Epithelial cell of esophagus (primary cell): ENCODE measurements at regions not wholly inside any gene's neighbourhood (a gene's known extent, or its start where the extent isn't known, plus 50 kb on each side); places are given as distances from the start of the nearest gene placed in this dataset.

Source experiments
- DNase-seq: peaks from one replicate; pipeline ENCODE4 v3.0.0; 2010; ENCODE audit warnings: low read depth
- H3K4me3 ChIP-seq: 2 replicates; pipeline ENCODE4 v1.5.1; 2011; ENCODE audit warnings: mild to moderate bottlenecking, low read length, control low read depth
- CTCF ChIP-seq: IDR thresholded peaks from 2 replicates; pipeline ENCODE4 v1.5.1; 2011; ENCODE audit warnings: low read depth, mild to moderate bottlenecking, low read length, control low read depth, inconsistent platforms; ENCODE audit not compliant: insufficient read depth; ENCODE audit errors: missing control alignments

DNA sequence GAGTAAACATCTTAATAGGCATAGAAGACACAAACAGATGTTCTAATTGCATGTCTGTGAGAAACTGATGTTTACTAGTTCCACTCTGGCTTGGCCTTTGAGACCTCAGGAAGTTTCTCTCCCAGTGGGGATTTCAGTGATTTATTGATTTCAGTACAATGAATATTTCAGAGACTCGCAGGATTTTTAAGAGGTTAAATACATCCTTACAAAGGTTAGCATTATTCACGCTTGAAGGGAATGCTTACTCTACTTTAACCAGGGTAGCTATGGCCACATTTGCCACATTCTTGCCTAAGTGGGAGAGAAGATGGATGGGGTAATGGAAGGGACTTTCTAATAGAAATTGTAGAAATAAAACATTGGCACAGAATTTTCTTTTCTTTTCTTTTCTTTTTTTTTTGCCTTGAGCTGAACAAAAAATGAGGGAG lies 480.1 kb downstream of the SPRY1 start:
- no peak for TF ChIP-seq CTCF
- DNase-seq = no peak
- H3K4me3 ChIP-seq = no peak overlapping the region

GRCh38 chr4:123877551-123877950 lies 481.0 kb downstream of the SPRY1 start:
- DNase-seq = no peak
- no peak overlapping the region for H3K4me3 ChIP-seq
- no peak for TF ChIP-seq CTCF

DNA sequence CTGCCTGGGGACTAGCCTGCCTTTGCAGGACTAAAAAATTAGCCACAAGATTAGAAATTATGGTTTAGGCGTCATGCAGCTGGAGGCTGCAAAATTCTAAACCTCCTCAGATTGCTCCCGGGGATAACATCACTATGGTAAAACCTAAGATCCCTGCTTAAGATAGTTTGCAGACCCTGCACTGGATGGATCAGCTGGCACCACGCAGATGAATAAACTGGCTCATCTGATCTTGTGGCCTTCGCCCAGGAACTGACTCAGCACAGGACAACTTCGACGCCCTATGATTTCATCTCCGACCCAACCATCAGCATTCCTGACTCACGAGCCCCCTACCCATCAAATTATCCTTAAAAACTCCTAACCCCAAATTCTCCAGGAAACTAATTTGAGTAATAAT lies 482.4 kb downstream of the SPRY1 start:
- TF ChIP-seq CTCF = no peak
- DNase-seq = no peak
- H3K4me3 ChIP-seq = no peak overlapping the region

GRCh38 chr4:123880631-123881030 lies 484.0 kb downstream of the SPRY1 start:
- no peak for TF ChIP-seq CTCF
- no peak for DNase-seq
- no peak overlapping the region for H3K4me3 ChIP-seq

DNA sequence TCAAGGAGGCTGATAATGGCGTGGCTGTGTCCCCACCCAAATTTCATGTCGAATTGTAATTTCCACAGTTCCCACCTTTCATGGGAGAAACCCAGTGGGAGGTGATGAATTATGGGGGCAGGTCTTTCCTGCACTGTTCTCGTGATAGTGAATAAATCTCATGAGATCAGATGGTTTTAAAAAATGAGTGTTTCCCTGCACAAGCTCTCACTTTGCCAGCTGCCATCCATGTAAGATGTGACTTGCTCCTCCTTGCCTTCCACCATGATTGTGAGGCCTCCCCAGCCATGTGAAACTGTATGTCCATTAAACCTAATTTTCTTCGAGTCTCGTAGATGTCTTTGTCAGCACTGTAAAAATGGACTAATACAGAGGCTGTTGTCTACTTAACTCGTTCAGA lies 488.3 kb downstream of the SPRY1 start:
- no peak for DNase-seq
- TF ChIP-seq CTCF = no peak
- no peak overlapping the region for H3K4me3 ChIP-seq

GRCh38 chr4:123889507-123889906 lies 492.9 kb downstream of the SPRY1 start:
- DNase-seq = no peak
- H3K4me3 ChIP-seq = no peak overlapping the region
- no peak for TF ChIP-seq CTCF

GRCh38 chr4:123890889-123891288 lies 494.3 kb downstream of the SPRY1 start:
- no peak overlapping the region for H3K4me3 ChIP-seq
- no peak for DNase-seq
- TF ChIP-seq CTCF = no peak
